NCI-H1092 (cell line): ENCODE measurements at regions not wholly inside any gene's neighbourhood (a gene's known extent, or its start where the extent isn't known, plus 50 kb on each side); places are given as distances from the start of the nearest gene placed in this dataset.

Experiments
- DNase-seq: peaks from one replicate; lab custom pipeline; 2025; lab: John Stamatoyannopoulos, UW

DNA sequence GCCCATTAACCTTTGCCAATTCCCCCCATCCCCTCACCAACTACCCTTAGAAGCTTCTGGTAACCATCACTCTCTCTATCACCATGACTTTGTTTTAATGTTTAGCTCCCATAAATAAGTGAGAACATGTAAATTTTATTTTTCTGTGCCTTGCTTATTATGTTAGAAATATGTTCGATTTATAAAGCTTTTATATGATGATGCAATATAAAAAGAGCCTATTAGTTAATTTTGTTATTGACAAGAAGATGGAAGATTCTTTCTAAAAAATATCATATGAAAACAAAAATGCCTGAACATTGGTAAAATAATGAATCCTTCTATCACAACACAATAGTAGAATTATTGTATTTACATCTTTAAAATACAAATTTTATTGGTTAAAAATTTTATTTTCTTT is 836.1 kb upstream of the TMPRSS15 start:
- DNase-seq: no peak

- no peak for DNase-seq
These were observed 841.1 kb upstream of the TMPRSS15 start for GRCh38 chr21:19244502-19245187.

DNA sequence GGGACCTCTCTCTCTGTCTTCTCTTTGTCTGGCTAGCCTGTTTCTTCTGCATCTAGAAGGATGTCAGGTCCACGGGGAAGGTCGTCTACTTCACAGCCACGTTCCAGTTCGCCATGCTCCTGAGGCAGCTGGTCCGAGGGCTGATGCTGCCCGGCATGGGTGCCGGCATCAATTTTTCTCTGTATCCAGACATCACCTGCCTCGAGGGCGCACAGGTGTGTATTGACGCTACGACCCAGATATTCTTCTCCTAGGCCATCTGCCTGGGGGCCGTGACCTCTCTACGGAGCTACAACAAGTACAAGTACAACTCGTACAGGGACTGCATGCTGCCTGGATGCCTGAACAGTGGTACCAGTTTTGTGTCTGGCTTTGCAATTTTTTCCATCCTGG is 841.6 kb upstream of the TMPRSS15 start:
- no peak for DNase-seq

GRCh38 chr21:19246018-19246417 is 842.4 kb upstream of the TMPRSS15 start:
- no peak for DNase-seq

- no peak for DNase-seq
These were observed 853.5 kb upstream of the TMPRSS15 start for GRCh38 chr21:19256934-19257660.

DNA sequence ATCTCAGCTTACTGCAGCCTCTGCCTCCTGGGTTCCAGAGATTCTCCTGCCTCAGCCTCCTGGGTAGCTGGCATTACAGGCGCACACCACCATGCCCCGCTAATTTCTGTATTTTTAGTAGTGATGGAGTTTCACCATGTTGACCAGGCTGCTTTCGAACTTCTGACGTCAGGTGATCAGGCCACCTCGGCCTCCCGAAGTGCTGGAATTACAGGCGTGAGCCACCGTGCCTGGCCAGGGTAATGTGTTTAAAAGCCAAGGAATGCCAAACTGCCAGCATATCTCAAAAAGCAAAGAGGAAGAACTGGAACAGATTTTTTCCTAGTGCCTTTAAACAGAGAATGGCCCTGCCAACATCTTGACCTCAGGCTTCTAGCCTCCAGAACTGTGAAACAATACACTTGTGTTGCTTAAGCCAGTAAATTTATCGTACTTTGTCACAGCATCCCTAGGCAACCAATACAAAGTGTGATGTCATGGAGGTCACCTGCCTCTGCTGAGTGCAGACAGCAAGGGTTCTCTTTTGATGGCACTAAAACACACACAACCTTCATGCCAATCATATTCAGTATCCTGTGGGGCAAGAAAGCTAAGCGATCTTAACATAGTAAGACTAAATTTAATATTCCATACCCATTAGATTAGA is 858.3 kb upstream of the TMPRSS15 start:
- no peak for DNase-seq

- no peak for DNase-seq
These were observed 863.1 kb upstream of the TMPRSS15 start for GRCh38 chr21:19266636-19267035.

- no peak for DNase-seq
These were observed 865.1 kb upstream of the TMPRSS15 start for GRCh38 chr21:19268686-19269085.

DNA sequence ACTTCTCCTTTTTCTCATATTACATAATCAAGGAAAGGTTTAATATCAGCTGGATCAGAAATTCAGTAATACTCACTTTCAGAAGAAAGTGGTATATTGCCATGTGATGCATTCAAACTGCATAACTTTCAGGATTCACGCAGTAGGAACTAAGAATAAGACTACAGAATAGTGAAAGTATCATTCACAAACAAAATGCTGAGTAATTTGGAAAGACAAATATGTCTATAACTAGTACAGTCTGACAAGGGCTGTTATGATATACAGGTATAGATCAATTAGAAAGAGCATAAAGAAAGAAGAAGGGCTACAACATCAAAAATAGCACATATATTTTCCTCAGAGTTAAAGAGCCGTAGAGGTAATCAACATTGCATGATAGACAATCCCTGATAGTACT is 871.5 kb upstream of the TMPRSS15 start:
- no peak for DNase-seq

DNA sequence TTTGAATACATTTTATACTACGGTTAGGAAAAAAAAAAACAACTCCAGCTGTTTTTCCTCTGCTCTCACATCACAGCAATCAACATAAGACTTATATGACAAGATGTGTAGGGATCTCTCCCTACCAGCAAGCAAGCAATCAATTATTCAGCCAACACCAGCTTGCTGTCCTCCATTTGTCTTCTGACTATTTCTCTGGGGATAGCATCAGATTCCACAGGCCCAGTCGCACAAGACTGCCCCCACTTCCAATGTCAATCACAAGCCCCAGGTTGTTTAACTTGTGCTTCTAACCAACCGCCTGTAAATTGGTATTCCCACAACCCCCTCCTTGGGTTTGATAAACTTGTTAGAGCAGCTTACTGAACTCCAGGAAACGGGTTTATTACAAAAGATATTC is 873.1 kb upstream of the TMPRSS15 start:
- DNase-seq: no peak

- no peak for DNase-seq
These were observed 883.3 kb upstream of the TMPRSS15 start for GRCh38 chr21:19286876-19287275.

GRCh38 chr21:19290328-19290727 is 886.7 kb upstream of the TMPRSS15 start:
- DNase-seq: no peak

DNA sequence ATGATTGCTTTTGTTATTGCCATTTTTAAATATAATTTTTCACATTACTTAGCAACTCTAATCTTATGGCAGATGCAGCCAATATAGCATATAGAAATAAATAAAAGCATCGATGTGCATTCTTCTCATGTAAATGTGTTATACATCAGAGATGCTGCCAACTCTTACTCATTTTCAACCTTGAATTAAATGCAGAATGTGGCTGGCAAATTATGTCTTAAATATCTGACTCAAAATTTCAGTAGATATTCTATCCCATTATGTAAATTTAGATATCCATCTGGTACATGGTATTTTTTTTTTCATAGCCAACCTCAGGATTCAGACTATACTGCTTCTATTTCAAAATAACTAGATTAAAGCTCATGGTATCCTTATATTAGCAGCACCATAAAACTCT is 916.7 kb upstream of the TMPRSS15 start:
- no peak for DNase-seq

GRCh38 chr21:19321688-19322087 is 918.1 kb upstream of the TMPRSS15 start:
- no peak for DNase-seq

GRCh38 chr21:19322360-19322759 is 918.8 kb upstream of the TMPRSS15 start:
- no peak for DNase-seq

- DNase-seq: no peak
These were observed 923.1 kb upstream of the TMPRSS15 start for GRCh38 chr21:19326531-19327319.

DNA sequence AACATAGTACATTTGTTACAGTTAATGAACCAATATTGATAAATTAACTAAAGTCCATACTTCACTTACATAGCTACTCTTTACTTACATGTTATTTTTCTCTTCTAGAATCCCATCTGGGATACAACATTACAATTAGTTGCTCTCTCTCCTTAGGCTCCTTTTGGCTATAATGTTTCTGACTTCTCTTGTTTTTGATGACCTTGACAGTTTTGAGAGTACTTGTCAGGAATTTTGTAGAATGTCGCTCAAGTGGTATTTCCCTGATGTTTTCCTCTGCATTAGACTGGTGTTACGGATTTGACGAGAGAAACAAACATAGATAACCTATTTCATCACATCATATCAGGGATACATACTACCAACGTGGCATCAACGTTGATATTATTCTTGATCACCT is 925.4 kb upstream of the TMPRSS15 start:
- DNase-seq: no peak

GRCh38 chr21:19340303-19340702 is 936.7 kb upstream of the TMPRSS15 start:
- DNase-seq: no peak

GRCh38 chr21:19340954-19341353 is 937.4 kb upstream of the TMPRSS15 start:
- no peak for DNase-seq

DNA sequence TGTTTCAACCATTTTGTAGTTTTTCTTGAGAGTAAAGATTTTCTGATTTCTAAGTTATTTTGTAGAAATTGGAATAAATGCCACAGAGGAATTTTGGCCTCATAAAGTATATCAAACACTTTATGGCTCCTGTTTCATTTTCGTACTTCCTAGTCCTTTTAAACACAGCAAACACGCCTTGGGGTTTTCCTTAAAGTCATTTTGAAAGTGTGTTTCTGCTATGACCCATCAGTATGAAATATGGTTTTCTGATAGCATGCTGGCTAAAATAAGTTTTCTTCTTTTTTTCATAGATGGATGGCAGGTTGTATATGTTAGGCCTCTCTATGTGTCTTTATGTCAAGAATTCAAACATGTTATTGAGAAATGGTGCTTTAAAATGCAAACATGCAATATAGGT is 940.1 kb upstream of the TMPRSS15 start:
- no peak for DNase-seq

GRCh38 chr21:19350286-19350685 is 946.7 kb upstream of the TMPRSS15 start:
- DNase-seq: no peak

DNA sequence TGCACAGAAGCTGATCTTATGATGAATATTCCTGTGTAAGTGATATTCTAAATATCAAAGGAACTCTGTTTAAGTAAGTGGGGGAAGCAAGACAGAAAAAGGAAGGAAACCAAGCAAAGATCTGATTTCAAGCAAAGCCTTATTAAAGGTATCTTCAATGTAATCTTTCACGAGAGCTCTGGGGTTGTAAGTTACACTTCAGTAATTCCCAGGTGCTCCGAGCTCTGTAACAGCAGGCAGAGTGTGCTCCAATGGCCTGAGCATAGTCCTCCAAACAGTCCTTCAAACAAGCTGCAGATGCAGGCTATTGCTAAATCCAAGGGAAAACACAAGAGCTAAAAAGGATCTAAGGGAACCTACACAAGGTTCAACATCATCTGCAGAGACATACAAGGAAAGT is 949.7 kb upstream of the TMPRSS15 start:
- peak; percentile 10 for DNase-seq

DNA sequence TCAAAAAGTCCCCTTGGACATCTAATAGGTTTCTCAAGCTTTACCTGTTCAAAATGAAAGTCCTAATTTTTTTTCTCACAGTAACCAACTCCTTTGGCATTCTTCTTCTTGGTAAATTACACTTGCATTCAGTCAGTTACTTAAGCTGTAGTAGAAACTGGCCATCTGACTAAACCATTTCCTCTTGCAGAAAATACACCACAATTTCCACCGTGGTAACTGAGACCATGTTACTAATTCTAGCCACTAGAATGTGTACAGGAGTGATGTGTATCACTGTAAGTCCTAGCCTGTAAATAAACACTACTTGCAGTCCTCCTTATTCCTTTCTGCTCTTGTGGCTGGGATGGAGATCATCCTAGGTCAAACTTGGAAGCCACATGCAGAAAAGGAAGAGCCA is 965.4 kb upstream of the TMPRSS15 start:
- no peak for DNase-seq
